G401 (cell line): ENCODE measurements at regions not wholly inside any gene's neighbourhood (a gene's known extent, or its start where the extent isn't known, plus 50 kb on each side); places are given as distances from the start of the nearest gene placed in this dataset.
"Not testable (repeated sequence)": the region's sequence is repeated elsewhere in the genome, so short reads cannot be mapped to it uniquely, and the experiment has no call there.

Experiments used
- DNase-seq: peaks from one replicate; pipeline ENCODE4 v3.0.0-alpha.2; 2015; ENCODE audit warnings: low spot score
- in situ Hi-C: cut with HindIII; loops from 2 replicates; pipeline ENCODE4 v1.10.0; 2016; ENCODE audit warnings: low sequenced_read_pairs, mixed read lengths

DNA sequence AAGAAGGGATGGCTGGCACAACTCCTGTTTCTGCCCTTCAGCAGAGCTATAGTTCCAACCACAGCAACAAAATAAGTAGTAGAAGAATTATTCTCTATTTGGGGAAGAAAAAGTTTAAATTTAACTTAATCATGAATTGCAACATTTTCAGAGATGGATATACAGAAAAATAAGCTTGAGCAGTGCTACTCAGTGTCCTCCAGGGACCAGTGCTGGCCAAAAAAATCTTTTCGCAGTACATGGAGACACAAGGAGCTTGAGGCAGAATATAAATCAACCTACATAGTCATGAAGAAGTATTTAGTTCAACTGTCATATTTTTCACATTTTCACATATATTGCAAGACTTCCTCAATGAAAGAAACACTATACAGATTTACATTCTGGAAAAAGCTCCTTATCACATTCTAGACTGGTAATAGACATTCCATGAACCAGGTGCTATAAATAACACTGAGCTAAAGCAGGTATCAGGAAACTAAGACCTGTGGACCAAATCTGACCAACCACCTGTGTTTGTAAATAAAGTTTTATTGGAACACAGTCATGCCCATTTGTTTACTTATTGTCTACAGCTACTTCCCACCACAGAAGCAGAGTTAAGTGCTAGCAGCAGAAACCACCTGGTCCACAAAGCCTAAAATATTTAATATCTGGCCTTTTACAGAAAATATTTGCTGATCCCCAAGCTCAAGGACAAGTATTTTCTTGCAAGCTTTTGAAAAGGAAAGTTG lies 101.9 kb downstream of the RGS21 start:
- in situ Hi-C loops = no loop called here
- DNase-seq = no peak

DNA sequence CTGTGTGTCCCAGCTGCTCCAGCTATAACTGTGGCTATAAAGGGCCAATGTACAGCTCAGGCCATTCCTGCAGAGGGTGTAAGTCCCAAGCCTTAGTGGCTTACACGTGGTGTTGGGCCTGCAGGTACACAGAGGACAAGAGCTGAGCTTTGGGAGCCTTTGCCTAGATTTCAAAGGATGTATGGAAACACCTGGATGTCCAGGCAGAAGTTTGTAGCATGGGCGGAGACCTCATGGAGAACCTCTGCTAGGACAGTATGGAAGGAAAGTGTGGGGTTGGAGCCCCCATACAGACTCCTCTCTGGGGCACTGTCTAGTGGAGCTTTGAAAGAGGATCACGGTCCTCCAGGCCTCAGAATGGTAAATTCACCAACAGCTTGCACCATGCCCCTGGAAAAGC lies 113.9 kb downstream of the RGS21 start:
- in situ Hi-C loops = no loop called here
- DNase-seq = no peak

DNA sequence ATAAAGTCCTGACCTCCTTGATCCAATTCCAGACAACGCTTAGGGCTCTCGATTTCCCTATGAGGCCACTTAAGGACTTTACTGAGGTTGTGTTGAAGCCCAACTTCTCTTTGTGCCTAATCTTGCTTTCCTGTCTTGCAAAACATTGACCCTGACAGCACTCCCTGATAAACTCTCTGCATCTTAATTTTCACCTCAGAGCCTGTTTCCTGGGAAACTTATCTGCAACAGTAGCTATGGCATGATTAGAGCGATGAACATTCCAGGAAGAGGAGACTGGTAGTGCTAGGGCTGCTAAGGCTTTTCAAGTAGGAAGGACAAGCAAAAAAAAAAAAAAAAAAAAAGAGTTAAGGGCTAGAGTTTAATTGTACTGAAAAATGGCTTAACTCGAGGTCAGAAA lies 118.9 kb downstream of the RGS21 start:
- DNase-seq = no peak

DNA sequence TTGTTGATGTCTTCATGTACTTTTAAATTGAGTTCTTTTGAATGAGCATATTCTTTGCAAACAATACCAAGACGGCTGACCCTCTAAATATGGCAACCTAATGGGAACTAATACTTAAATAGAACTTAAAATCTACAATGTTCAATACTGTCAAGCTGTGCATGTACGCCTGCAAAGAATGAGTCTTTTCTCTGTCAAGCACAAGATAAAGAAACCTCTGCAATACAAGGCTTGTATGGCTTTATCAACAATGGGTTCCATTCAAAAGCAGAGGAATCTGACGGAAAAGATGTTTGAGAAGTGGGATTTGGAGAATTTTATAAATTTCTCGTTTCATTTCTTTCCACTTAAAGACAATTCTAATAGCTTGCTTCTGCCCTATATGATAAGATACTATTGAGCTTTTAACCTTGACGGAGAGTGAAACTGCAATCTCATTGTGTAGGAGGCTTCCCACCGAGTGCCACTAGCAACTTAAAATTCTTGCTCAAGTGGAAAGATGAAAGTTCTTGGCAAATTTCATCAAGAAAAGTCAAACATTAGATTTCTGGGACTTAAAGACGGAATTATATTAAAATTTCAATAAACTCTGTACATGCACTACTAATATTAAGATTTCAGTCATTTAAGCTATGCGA lies 119.8 kb downstream of the RGS21 start:
- in situ Hi-C loops = no loop called here

More for the DNA sequence above, 118.9 kb downstream of the RGS21 start:
- in situ Hi-C loops = no loop called here

DNA sequence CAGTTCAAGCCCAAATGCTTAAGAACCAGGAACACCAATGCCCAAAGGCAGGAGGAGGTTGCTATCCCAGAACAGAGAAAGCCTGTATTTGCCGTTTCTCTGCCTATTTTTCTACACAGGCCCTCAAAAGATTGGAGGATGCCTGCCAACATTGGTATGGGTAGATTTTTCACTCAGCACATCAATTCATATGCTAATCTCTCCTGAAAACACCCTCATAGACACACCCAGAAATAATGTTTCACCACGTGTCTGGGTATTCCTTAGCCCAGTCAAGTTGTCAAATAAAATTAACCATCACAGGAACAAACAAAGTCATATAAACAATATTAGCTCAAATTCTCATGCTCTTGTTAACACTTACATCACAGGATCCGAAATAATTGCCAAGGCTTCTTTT lies 121.9 kb downstream of the RGS21 start:
- in situ Hi-C loops = no loop called here
- no peak for DNase-seq

More for the DNA sequence above, 119.8 kb downstream of the RGS21 start:
- no peak for DNase-seq

DNA sequence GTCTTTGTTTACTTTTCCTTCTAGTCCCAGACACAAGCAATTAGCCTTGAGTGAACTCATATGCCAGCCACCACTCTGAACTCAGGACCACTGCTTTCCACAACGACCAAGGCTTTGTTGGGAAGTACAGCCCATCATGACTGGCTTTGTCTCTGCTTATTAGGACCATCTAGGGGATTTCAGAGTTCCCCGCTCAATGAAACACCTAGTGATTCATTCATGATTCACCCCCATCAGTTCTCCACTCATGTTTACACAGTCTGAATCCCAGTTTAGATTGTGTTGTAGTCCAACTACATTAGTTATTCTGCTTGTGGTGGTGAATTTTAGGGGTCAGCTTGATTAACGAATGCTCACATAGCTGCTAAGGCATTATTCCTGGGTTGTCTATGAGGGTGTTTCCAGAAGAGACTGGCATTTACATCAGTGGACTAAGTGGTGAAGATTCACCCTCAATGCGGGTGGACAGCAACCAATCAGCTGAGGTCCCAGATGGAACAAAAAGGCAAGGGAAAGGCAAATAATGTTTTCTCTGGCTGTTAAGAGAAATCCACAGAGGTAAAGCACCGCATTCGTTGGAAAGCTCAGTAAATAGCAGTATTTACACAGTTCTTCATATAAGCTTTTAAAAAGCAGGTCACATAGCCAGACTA lies 122.7 kb downstream of the RGS21 start:
- no peak for DNase-seq
- in situ Hi-C loops = no loop called here

DNA sequence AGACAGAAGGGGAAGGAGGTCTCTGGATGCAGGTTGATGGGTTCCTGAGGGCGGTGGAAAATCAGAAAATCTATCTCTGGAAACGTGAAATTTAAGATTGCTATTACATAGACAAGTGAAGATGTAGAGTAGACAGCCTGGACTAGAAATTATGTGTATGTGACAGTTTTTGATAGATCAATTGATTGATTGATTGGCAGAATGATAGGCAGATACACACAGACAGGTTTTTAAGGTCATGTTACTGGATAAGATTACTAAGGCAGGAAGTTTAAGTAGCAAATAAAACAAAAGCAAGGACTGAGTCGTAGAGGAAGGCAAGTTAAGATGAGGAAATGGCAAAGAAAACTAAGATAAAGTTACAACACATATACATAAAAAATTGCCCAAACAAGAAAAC lies 124.7 kb downstream of the RGS21 start:
- DNase-seq = no peak
- in situ Hi-C loops = no loop called here

DNA sequence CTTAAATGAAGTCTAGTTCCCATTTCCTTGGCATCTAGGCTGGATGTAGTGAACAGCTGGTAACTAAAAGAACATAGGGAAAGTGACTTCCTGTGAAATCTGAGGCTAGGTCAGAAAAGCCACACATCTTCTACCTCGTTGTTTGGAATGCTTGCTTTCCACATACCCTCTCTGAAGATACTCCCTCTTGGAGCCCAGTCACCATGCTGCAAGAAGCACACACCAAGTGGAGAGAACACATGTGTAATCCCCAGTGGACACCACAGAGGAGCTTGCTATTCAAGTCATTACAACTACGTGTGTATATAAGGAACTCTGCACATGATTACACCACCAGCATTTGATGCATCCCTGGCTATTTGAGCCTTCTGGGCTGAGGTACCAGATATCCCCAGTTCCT lies 125.9 kb downstream of the RGS21 start:
- in situ Hi-C loops = no loop called here
- no peak for DNase-seq

DNA sequence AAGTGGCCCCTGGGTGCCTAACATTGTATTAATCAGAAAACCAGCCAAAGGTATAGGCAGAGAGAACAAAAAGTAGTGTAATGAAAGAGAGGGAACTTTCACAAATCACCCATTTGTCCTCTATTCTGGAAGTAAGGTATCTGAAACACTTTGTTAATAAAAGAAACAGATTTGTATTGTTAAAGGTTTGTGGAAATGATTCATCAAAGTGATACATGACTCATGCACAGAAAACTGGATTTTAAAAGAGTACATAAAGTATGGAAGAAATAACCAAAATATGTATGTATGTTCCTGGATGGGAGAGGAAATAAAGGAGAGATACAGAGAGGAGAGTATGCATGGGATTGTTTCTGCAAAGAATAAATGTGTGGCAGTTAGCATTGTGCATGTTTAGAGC lies 126.8 kb downstream of the RGS21 start:
- no peak for DNase-seq
- in situ Hi-C loops = no loop called here

DNA sequence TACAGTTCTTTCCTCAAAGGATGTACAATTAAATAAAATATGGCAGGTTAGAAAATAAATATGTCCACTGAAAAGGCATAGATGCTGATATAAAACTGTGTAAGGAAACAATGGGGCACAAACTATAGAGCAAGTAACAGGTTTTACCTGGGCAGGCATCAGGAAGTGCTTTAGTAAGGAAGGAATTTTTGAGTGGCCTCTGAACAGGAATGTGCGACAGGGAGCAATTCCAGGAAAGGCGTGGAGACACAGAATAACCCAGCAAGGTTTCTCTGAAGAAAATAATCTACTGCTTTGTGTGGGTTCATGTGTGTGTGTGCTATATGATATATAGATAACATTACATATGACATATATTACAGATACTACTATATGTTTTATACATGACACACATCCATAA lies 128.4 kb downstream of the RGS21 start:
- in situ Hi-C loops = no loop called here
- no peak for DNase-seq

DNA sequence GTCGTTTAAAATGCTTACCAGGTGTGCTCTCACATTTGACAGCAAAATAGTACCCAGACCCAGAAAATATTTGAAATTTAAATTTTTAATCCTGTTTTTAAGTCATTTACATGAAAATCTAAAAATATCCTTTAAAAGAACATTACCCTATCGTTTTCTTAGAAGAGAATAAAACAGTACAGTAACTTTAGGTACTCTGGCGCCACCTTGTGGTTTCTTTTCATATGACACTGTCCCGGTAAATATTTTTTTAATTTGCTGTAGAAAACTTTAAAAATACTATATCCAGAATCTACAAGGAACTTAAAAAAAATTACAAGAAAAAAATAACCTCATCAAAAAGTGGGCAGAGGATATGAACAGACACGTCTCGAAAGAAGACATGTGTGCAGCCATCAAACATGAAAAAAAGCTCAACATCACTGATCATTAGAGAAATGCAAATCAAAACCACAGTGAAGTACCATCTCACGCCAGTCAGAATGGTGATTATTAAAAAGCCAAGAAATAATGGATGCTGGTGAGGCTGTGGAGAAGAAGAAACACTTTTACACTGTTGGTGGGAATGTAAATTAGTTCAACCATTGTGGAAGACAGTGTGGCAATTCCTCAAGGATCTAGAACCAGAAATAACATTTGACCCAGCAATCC lies 129.2 kb downstream of the RGS21 start:
- in situ Hi-C loops = no loop called here

DNA sequence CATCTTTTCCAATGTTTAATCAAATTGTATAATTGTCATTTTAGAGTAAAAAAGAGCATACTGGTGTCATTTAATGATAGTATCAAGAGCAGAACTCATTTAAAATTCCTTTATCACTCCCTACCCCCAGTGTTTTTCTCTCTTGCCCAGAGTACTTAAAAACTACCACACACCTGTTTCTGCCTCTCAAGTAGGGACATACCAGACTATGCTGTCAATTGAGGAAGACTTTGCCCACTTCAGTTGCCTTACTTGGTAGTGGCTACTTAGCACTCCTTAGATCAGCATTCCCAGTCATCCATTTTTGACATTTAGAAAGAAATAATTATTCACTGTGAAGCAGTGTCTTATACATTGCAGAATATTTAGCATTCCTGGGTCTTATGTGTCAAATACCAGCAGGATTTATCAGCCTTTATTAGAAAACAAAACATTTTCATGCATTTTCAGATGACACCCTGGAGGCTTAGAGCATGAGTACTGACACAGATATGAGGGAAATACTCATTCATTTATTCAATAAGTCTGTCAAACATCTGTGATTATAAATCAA lies 127.5 kb upstream of the RGS1 start:
- no peak for DNase-seq
- in situ Hi-C loops = no loop called here

More for the DNA sequence above, 129.2 kb downstream of the RGS21 start:
- DNase-seq = peak; percentile 41

DNA sequence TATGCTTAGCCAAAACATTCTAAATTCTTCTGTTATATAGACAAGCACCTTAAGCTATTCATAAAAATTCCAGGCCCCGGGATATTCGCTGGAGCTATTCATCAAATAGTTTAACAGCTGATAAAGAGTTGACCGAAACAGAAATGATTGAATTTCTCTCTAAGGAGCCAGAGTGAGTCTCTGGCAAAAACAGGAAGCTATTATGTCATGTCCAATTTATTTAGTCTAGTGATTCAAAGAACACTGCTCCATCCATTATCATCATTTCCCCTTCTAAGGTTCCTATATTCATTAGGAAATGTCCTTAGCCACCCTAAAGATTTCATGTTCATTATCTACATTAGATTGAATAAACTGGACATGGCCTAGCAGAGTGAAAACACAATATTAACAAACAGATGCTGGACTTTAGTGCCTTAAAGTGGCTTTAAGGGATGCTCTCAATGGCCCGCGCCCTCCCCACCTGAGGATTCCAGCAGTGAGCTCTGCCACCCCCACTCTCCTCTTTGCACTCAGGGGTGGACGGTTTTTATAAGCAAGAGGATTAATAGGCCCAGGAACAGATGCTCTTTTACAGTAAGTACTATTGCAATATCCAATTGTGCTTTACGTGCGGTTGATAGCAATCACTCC lies 122.1 kb upstream of the RGS1 start:
- no peak for DNase-seq
- in situ Hi-C loops = no loop called here

DNA sequence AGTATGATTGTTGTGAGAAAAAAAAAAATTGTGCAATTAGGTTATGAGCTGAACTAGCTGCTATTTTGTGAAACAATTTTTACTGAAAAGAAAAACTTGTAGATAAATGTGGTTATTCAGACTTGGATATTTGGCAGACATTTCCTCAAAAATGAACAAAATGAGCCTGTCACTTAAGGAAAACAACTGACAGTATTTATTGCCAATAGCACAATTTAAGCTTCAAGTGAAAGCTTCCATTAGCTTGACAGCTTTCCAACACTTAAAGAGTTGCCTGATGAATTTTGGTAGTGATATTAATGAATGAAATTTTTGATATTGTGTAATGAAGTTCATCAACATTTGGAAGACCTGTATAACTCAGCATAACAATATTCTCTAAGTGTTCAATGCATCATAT lies 116.1 kb upstream of the RGS1 start:
- in situ Hi-C loops = no loop called here

DNA sequence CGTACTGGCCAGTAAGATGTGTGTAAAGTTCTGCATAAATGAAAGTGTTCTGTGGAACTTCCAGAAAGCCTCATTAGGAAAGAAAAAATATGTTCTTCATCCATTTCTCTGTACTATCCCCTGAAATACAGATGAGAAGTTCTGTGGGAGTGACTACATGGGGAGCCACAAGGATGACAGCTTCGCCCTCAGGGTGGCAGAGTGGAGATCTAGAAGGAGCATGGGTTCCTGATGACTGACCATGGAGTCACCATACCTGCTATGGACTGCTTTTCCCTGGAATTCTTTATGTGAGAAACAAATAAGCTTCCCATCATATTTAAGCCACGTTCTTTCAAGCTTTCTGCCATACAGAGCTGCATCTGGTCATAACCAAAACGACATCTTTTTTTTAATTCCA lies 113.9 kb upstream of the RGS1 start:
- in situ Hi-C loops = no loop called here
- no peak for DNase-seq

More for the DNA sequence above, 116.1 kb upstream of the RGS1 start:
- no peak for DNase-seq

DNA sequence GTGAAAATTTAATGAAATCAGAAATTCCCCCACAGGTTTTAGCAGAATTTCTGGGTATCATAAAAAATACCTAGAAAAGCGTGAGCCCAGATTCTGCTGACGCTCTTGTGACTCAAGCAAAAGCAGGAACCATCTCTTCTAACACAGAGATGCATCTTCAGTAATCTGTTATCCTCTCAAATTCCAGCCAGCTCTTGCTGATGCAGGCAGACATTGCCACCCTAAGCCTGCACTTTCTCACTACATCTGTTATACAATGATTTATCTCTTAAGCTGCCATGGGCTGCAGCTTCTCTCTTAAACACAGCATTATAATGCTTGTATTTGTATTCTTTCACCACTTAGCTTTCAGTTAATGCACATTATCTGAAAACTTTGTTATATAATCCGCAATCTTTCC lies 113.0 kb upstream of the RGS1 start:
- in situ Hi-C loops = no loop called here
- DNase-seq = no peak

DNA sequence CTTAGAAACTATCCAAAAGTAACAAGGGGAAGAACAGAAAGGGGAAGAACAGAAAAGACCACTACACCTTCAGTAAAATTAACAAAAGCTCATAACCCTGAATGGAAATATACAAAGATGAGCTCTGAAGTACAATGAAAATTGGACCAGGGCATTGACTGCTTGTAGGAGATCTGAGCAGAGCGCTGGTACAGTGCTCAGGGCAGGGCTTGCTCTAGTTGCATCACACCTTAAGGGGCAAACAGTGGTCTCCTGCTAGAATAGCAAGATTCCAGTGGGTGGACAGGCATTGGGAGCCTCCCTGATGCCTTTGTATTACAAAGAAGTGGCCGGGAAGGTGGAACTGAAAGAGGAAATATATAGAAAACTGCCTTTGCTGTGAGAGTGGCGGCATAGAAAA lies 111.9 kb upstream of the RGS1 start:
- DNase-seq = no peak
- in situ Hi-C loops = no loop called here

DNA sequence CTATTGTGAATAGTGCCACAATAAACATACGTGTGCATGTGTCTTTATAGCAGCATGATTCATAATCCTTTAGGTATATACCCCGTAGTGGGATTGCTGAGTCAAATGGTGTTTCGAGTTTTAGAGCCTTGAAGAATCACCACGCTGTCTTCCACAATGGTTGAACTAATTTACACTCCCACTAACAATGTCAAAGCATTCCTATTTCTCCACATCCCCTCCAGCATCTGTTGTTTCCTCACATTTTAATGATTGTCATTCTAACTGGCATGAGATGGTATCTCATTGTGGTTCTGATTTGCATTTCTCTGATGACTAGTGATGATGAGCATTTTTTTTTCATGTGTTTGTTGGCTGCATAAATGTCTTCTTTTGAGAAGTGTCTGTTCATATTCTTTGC lies 110.4 kb upstream of the RGS1 start:
- in situ Hi-C loops, DNase-seq: not testable (repeated sequence)

DNA sequence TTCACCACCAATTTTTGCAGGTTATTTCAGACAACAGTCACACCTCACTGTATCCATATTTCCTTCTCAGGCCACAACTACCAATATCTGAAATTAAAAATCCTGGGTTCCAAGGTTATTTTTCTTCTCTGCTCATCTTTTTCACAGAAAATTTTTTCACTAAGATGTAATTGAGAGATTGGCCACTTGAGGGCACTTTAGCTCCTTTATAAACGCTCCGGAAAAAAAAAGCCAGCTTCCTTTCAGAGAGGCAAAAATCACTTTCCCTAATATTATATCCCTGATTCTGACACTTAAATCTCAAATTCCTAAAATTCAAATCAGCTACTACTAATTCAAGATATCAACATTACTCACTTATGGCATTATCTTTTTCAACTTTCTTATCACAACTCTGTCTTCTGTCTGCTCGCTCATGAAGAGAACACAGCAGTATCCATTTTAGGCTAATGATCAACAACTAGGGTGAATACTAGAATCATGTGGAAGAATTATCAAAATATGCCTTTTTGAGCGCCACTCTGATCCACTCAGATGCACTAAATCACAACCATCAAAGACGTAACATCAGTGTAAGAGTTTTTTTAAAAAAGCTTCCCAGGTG lies 101.4 kb upstream of the RGS1 start:
- in situ Hi-C loops = no loop called here
- peak; percentile 36 for DNase-seq
